ENCODE measurements at regions not wholly inside any gene's neighbourhood (a gene's known extent, or its start where the extent isn't known, plus 50 kb on each side); places are given as distances from the start of the nearest gene placed in this dataset.

- TF ChIP-seq CTCF (IDR thresholded peaks at IDR 0.05) = no peak
- H3K36me3 ChIP-seq = no peaks in the 10 kb centered on the region
- no peak for DNase-seq (ENCODE audit: low spot score)
- H3K4me1 ChIP-seq = peaks cover 0 to 20% of the 10 kb centered on the region in 2 donors
- no peaks in the 10 kb centered on the region for H3K27me3 ChIP-seq
- no peaks in the 10 kb centered on the region for H3K9me3 ChIP-seq
- no peak overlapping the region for H3K27ac ChIP-seq
- no peak overlapping the region for H3K4me3 ChIP-seq
Observed at GRCh38 chr13:29706923-29707322, 111.4 kb upstream of the SLC7A1 start.

GRCh38 chr13:29704648-29705047 lies 109.2 kb upstream of the SLC7A1 start:
- H3K9me3 ChIP-seq = no peaks in the 10 kb centered on the region
- H3K27ac ChIP-seq = no peak overlapping the region
- H3K4me1 ChIP-seq = peaks cover 0 to 20% of the 10 kb centered on the region in 2 donors
- no peaks in the 10 kb centered on the region for H3K36me3 ChIP-seq
- no peak for TF ChIP-seq CTCF (IDR thresholded peaks at IDR 0.05)
- H3K27me3 ChIP-seq = no peaks in the 10 kb centered on the region
- no peak for DNase-seq (ENCODE audit: low spot score)
- H3K4me3 ChIP-seq = no peak overlapping the region

- Histone ChIP-seq H3K9me3 (no peaks in the 10 kb centered on the region), H3K27ac (no peak overlapping the region), H3K36me3 (no peaks in the 10 kb centered on the region), H3K4me3 (no peak overlapping the region), H3K27me3 (no peaks in the 10 kb centered on the region), H3K4me1 (peaks cover 0 to 20% of the 10 kb centered on the region in 2 donors)
- DNase-seq (ENCODE audit: low spot score) = no peak
- no peak for TF ChIP-seq CTCF (IDR thresholded peaks at IDR 0.05)
Observed at GRCh38 chr13:29703421-29703820, 107.9 kb upstream of the SLC7A1 start.

GRCh38 chr13:29702912-29703351 lies 107.4 kb upstream of the SLC7A1 start:
- no peak overlapping the region for H3K4me3 ChIP-seq
- no peaks in the 10 kb centered on the region for H3K9me3 ChIP-seq
- peaks cover 0 to 20% of the 10 kb centered on the region in 2 donors for H3K4me1 ChIP-seq
- H3K27me3 ChIP-seq = no peaks in the 10 kb centered on the region
- no peaks in the 10 kb centered on the region for H3K36me3 ChIP-seq
- no peak overlapping the region for H3K27ac ChIP-seq
- DNase-seq (ENCODE audit: low spot score) = no peak
- no peak for TF ChIP-seq CTCF (IDR thresholded peaks at IDR 0.05)

GRCh38 chr13:29698106-29698505 lies 102.6 kb upstream of the SLC7A1 start:
- DNase-seq (ENCODE audit: low spot score) = no peak
- no peaks in the 10 kb centered on the region for H3K36me3 ChIP-seq
- no peaks in the 10 kb centered on the region for H3K9me3 ChIP-seq
- H3K27ac ChIP-seq = no peak overlapping the region
- peaks cover 0 to 5% of the 10 kb centered on the region in 2 donors for H3K4me1 ChIP-seq
- H3K4me3 ChIP-seq = no peak overlapping the region
- no peak for TF ChIP-seq CTCF (IDR thresholded peaks at IDR 0.05)
- H3K27me3 ChIP-seq = no peaks in the 10 kb centered on the region

- no peak overlapping the region for H3K27ac ChIP-seq
- H3K9me3 ChIP-seq = no peaks in the 10 kb centered on the region
- H3K36me3 ChIP-seq = no peaks in the 10 kb centered on the region
- TF ChIP-seq CTCF (IDR thresholded peaks at IDR 0.05) = no peak
- no peaks in the 10 kb centered on the region for H3K4me1 ChIP-seq
- H3K27me3 ChIP-seq = no peaks in the 10 kb centered on the region
- H3K4me3 ChIP-seq = no peak overlapping the region
- DNase-seq (ENCODE audit: low spot score) = no peak
Observed at GRCh38 chr13:29696606-29697005, 101.1 kb upstream of the SLC7A1 start.
